B cell (primary cell): ENCODE measurements at regions not wholly inside any gene's neighbourhood (a gene's known extent, or its start where the extent isn't known, plus 50 kb on each side); places are given as distances from the start of the nearest gene placed in this dataset.

ENCODE experiments used
- EZH2 ChIP-seq: IDR thresholded peaks from 2 replicates; pipeline ENCODE4 v1.6.1; 2012; ENCODE audit warnings: borderline replicate concordance, low read depth, mild to moderate bottlenecking, moderate library complexity, low read length; ENCODE audit not compliant: insufficient read depth, poor library complexity, severe bottlenecking
- TF ChIP-seq, protein P1 (sequence below): fragments of 200-600 bp; IDR thresholded peaks from one replicate; pipeline ENCODE4 v1.8.0; 2022; ENCODE audit warnings: antibody characterized with exemption, mild to moderate bottlenecking

DNA sequence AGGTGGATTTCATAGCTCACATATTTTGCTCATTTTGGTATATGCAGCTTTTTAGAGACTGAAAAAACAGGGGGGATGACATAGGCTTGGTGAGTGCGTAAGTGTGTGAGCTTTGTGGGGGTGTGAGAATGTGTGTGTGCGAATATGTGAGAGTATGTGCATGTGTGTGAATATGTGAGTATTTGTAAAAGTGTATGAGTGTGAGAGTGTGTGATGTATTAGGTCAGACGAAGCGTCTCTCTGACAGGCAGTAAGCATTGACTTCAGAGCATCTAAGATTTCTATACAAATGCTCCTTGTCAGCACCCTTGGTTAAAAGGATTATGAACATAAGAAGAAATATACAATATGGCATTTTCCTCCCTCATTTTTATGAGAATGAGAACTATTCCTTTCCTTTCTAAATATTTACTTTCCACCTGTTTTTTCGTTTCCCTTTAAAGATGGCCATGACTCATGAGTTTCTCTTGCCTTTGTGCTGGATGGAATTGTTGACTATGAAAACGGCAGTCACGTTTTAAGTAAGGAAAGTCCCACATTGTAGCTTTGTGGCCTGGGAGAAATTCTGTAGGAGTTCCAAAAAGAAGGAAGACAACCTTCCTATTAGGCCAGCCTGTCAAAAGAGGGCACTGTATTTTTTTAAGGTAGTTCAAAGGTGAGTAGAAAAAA, 276.4 kb downstream of the FOXL1 start:
- TF ChIP-seq, protein P1, sequence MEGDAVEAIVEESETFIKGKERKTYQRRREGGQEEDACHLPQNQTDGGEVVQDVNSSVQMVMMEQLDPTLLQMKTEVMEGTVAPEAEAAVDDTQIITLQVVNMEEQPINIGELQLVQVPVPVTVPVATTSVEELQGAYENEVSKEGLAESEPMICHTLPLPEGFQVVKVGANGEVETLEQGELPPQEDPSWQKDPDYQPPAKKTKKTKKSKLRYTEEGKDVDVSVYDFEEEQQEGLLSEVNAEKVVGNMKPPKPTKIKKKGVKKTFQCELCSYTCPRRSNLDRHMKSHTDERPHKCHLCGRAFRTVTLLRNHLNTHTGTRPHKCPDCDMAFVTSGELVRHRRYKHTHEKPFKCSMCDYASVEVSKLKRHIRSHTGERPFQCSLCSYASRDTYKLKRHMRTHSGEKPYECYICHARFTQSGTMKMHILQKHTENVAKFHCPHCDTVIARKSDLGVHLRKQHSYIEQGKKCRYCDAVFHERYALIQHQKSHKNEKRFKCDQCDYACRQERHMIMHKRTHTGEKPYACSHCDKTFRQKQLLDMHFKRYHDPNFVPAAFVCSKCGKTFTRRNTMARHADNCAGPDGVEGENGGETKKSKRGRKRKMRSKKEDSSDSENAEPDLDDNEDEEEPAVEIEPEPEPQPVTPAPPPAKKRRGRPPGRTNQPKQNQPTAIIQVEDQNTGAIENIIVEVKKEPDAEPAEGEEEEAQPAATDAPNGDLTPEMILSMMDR: no peak
- TF ChIP-seq EZH2: no peak
